WTC11 (cell line): ENCODE measurements at regions not wholly inside any gene's neighbourhood (a gene's known extent, or its start where the extent isn't known, plus 50 kb on each side); places are given as distances from the start of the nearest gene placed in this dataset.

ENCODE experiments used
- ATAC-seq: fragments of 200-7000 bp; cut with Tn5 transposase; 2 replicates; pipeline ENCODE4 v1.10.0; 2021; ENCODE audit warnings: mild to moderate bottlenecking, moderate library complexity
- CTCF ChIA-PET: fragments of 300-600 bp; sonication (Branson Sonifier 250); formaldehyde crosslinking; loops from one replicate; lab custom pipeline; 2021; ENCODE audit warnings: antibody characterized with exemption; lab: Charles Lee
- POLR2A ChIA-PET: fragments of 350-600 bp; sonication (Branson Sonifier 250); formaldehyde crosslinking; loops from one replicate; lab custom pipeline; 2021; ENCODE audit warnings: antibody characterized with exemption; lab: Charles Lee
- DNase-seq: peaks from one replicate; pipeline ENCODE4 v3.0.0; 2021; ENCODE audit warnings: low spot score
- H3K27ac Mint-ChIP-seq: 2 replicates; pipeline ENCODE4 v1.8.0; 2021; ENCODE audit warnings: mixed read lengths
- H3K27me3 Mint-ChIP-seq: 2 replicates; pipeline ENCODE4 v1.8.0; 2021; ENCODE audit warnings: low read depth, mild to moderate bottlenecking, moderate library complexity, mixed read lengths
- H3K36me3 Mint-ChIP-seq: 2 replicates; pipeline ENCODE4 v1.8.0; 2021; ENCODE audit warnings: mixed read lengths
- H3K4me1 Mint-ChIP-seq: 2 replicates; pipeline ENCODE4 v1.8.0; 2022; ENCODE audit warnings: mixed read lengths
- H3K4me3 Mint-ChIP-seq: 2 replicates; pipeline ENCODE4 v1.8.0; 2021; ENCODE audit warnings: mild to moderate bottlenecking, moderate library complexity, mixed read lengths
- H3K9me3 Mint-ChIP-seq: 2 replicates; pipeline ENCODE4 v1.8.0; 2021; ENCODE audit warnings: mixed read lengths
- ATF1 ChIP-seq: sonication (generic); formaldehyde crosslinking; IDR thresholded peaks from 2 replicates; pipeline ENCODE4 v1.8.1; 2023; ENCODE audit warnings: mild to moderate bottlenecking, moderate library complexity, missing genetic modification reagents
- CREM ChIP-seq: sonication (generic); formaldehyde crosslinking; IDR thresholded peaks from 2 replicates; pipeline ENCODE4 v1.8.1; 2022; ENCODE audit warnings: mild to moderate bottlenecking, missing genetic modification reagents, moderate library complexity
- CTCF ChIP-seq: fragments of 200-600 bp; IDR thresholded peaks from 2 replicates; pipeline ENCODE4 v1.8.0; 2022; ENCODE audit warnings: antibody characterized with exemption
- E2F5 ChIP-seq: sonication (generic); formaldehyde crosslinking; IDR thresholded peaks from 2 replicates; pipeline ENCODE4 v1.8.1; 2022; ENCODE audit warnings: mild to moderate bottlenecking, moderate library complexity, missing genetic modification reagents
- GTF2I ChIP-seq: fragments of 250-450 bp; sonication (Bioruptor Pico); conservative IDR thresholded peaks from 2 replicates; pipeline ENCODE4 v1.4.0; 2021; ENCODE audit warnings: mild to moderate bottlenecking
- IRF2 ChIP-seq: sonication (generic); formaldehyde crosslinking; IDR thresholded peaks from 2 replicates; pipeline ENCODE4 v1.8.0; 2022; ENCODE audit warnings: low read depth, missing genetic modification reagents, borderline replicate concordance
- KAT7 ChIP-seq: sonication (generic); formaldehyde crosslinking; IDR thresholded peaks from 2 replicates; pipeline ENCODE4 v1.8.1; 2023; ENCODE audit warnings: missing genetic modification reagents, mild to moderate bottlenecking, borderline replicate concordance
- MYBL2 ChIP-seq: sonication (generic); formaldehyde crosslinking; IDR thresholded peaks from 2 replicates; pipeline ENCODE4 v1.8.1; 2023; ENCODE audit warnings: mild to moderate bottlenecking, moderate library complexity, missing genetic modification reagents
- NFE2L1 ChIP-seq: sonication (generic); formaldehyde crosslinking; IDR thresholded peaks from 2 replicates; pipeline ENCODE4 v1.8.1; 2023; ENCODE audit warnings: missing genetic modification reagents
- PRDM15 ChIP-seq: sonication (generic); formaldehyde crosslinking; IDR thresholded peaks from 2 replicates; pipeline ENCODE4 v1.8.0; 2022; ENCODE audit warnings: missing genetic modification reagents
- RORB ChIP-seq: fragments of 250-450 bp; sonication (Bioruptor Pico); IDR thresholded peaks from 2 replicates; pipeline ENCODE4 v1.9.0; 2021; ENCODE audit warnings: mild to moderate bottlenecking
- SMAD3 ChIP-seq: sonication (generic); formaldehyde crosslinking; IDR thresholded peaks from 2 replicates; pipeline ENCODE4 v1.8.0; 2022; ENCODE audit warnings: missing genetic modification reagents, mild to moderate bottlenecking, borderline replicate concordance
- TEAD1 ChIP-seq: sonication (generic); formaldehyde crosslinking; IDR thresholded peaks from 2 replicates; pipeline ENCODE4 v1.8.0; 2022; ENCODE audit warnings: mild to moderate bottlenecking, missing genetic modification reagents
- ZNF281 ChIP-seq: sonication (generic); formaldehyde crosslinking; IDR thresholded peaks from 2 replicates; pipeline ENCODE4 v1.8.0; 2023; ENCODE audit warnings: mild to moderate bottlenecking, missing genetic modification reagents
- ZNF425 ChIP-seq: fragments of 250-450 bp; sonication (Bioruptor Pico); conservative IDR thresholded peaks from 2 replicates; pipeline ENCODE4 v1.9.0; 2021; ENCODE audit warnings: mild to moderate bottlenecking
- ZNF512 ChIP-seq: sonication (generic); formaldehyde crosslinking; IDR thresholded peaks from 2 replicates; pipeline ENCODE4 v1.8.1; 2022; ENCODE audit warnings: missing genetic modification reagents, borderline replicate concordance

GRCh38 chr14:44339862-44340261, 167.2 kb downstream of the FSCB start:
- POLR2A ChIA-PET: no interaction called here
- no peak overlapping the region for H3K27ac Mint-ChIP-seq
- no peak overlapping the region for H3K4me3 Mint-ChIP-seq
- H3K36me3 Mint-ChIP-seq: no peaks in the 10 kb centered on the region
- peaks cover 7% of the 10 kb centered on the region for H3K4me1 Mint-ChIP-seq
- CTCF ChIA-PET: no interaction called here
- DNase-seq: no peak
- no peaks in the 10 kb centered on the region for H3K27me3 Mint-ChIP-seq
- TF ChIP-seq NFE2L1 (CRISPR knock-in tag) (no peak), ATF1 (CRISPR knock-in tag) (no peak), ZNF512 (CRISPR knock-in tag) (no peak), KAT7 (no peak), IRF2 (CRISPR knock-in tag) (no peak), TEAD1 (no peak), PRDM15 (no peak), GTF2I (no peak), RORB (CRISPR knock-in tag) (no peak)
- H3K9me3 Mint-ChIP-seq: no peaks in the 10 kb centered on the region
- ATAC-seq: no peak

- no peak overlapping the region for H3K4me3 Mint-ChIP-seq
- no peak for DNase-seq
- H3K27ac Mint-ChIP-seq: no peak overlapping the region
- no peak for TF ChIP-seq E2F5 (CRISPR knock-in tag)
- TF ChIP-seq SMAD3 (CRISPR knock-in tag): no peak
- TF ChIP-seq MYBL2 (CRISPR knock-in tag): no peak
- TF ChIP-seq ZNF425 (CRISPR knock-in tag): no peak
- TF ChIP-seq CREM (CRISPR knock-in tag): no peak
- no peak for TF ChIP-seq ZNF281
- TF ChIP-seq CTCF: no peak
- TF ChIP-seq, all 79 proteins: peak for 0
- no peaks in the 10 kb centered on the region for H3K9me3 Mint-ChIP-seq
- no peak for ATAC-seq
- CTCF ChIA-PET: no interaction called here
- no peaks in the 10 kb centered on the region for H3K27me3 Mint-ChIP-seq
- H3K36me3 Mint-ChIP-seq: no peaks in the 10 kb centered on the region
- H3K4me1 Mint-ChIP-seq: peaks cover 9% of the 10 kb centered on the region
- POLR2A ChIA-PET: no interaction called here
These were observed 167.9 kb downstream of the FSCB start for GRCh38 chr14:44339231-44339630.
